GM23338 (cell line): ENCODE measurements at regions not wholly inside any gene's neighbourhood (a gene's known extent, or its start where the extent isn't known, plus 50 kb on each side); places are given as distances from the start of the nearest gene placed in this dataset.

Experiments used
- CREB1 ChIP-seq: fragments of 250-450 bp; sonication (Bioruptor Pico); IDR thresholded peaks from 2 replicates; pipeline ENCODE4 v1.5.0; 2020; ENCODE audit warnings: low read depth, mild to moderate bottlenecking, moderate library complexity
- EZH2 ChIP-seq: fragments of 200-600 bp; sonication (generic); IDR thresholded peaks from one replicate; pipeline ENCODE4 v1.8.0; 2017; ENCODE audit warnings: antibody characterized with exemption, mild to moderate bottlenecking, low read depth; ENCODE audit not compliant: unreplicated experiment
- EZH2phosphoT487 ChIP-seq: fragments of 200-600 bp; sonication (generic); IDR thresholded peaks from one replicate; pipeline ENCODE4 v1.8.1; 2018; ENCODE audit warnings: antibody characterized with exemption; ENCODE audit not compliant: unreplicated experiment
- JUNB ChIP-seq: IDR thresholded peaks from one replicate; pipeline ENCODE4 v1.6.1; 2016; ENCODE audit warnings: antibody characterized with exemption; ENCODE audit not compliant: unreplicated experiment
- NANOG ChIP-seq: IDR thresholded peaks from 2 replicates; pipeline ENCODE4 v1.6.1; 2016; ENCODE audit warnings: antibody characterized with exemption, borderline replicate concordance
- POLR2AphosphoS5 ChIP-seq: IDR thresholded peaks from 2 replicates; pipeline ENCODE4 v1.6.1; 2016; ENCODE audit warnings: antibody characterized with exemption, low read depth
- REST ChIP-seq: IDR thresholded peaks from one replicate; pipeline ENCODE4 v1.6.1; 2018; ENCODE audit warnings: antibody characterized with exemption; ENCODE audit not compliant: unreplicated experiment
- ZNF331 ChIP-seq: fragments of 250-450 bp; sonication (Bioruptor Pico); IDR thresholded peaks from 2 replicates; pipeline ENCODE4 v1.5.0; 2020; ENCODE audit warnings: low read depth, mild to moderate bottlenecking, moderate library complexity
- TF ChIP-seq, protein P1 (sequence below), 2 experiments: fragments of 200-600 bp in 1 of 2; sonication (generic) in 1 of 2; conservative IDR thresholded peaks; 2 replicates each; pipeline versions ENCODE4 v1.5.1 to v1.6.1; 2016 to 2017; ENCODE audit warnings: antibody characterized with exemption in 2 of 2, low read depth in 2 of 2, mild to moderate bottlenecking in 2 of 2, moderate library complexity in 1 of 2

DNA sequence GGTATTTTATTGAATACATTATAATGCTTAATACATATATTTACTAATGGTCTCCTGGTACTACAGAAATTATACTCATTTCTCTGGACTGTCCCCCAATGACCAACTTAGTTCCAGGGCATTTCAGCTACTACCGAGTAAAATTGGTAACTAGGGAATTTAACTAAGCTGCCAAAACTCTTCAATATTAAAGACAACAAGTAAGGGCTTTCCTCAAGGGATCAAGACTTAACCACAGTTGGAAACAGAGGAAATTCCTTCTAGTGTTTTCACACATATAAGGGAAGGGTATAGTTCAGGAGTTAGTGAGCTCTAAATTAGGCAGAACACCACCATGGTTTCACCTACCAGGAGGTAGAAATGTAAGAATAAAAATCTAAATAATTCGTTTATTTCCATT, 357.4 kb downstream of the TBL1XR1 start:
- TF ChIP-seq POLR2AphosphoS5 (no peak), JUNB (no peak), EZH2 (no peak), EZH2phosphoT487 (no peak), REST (no peak), CREB1 (CRISPR knock-in tag) (no peak), ZNF331 (no peak), NANOG (no peak)
- TF ChIP-seq, protein P1, sequence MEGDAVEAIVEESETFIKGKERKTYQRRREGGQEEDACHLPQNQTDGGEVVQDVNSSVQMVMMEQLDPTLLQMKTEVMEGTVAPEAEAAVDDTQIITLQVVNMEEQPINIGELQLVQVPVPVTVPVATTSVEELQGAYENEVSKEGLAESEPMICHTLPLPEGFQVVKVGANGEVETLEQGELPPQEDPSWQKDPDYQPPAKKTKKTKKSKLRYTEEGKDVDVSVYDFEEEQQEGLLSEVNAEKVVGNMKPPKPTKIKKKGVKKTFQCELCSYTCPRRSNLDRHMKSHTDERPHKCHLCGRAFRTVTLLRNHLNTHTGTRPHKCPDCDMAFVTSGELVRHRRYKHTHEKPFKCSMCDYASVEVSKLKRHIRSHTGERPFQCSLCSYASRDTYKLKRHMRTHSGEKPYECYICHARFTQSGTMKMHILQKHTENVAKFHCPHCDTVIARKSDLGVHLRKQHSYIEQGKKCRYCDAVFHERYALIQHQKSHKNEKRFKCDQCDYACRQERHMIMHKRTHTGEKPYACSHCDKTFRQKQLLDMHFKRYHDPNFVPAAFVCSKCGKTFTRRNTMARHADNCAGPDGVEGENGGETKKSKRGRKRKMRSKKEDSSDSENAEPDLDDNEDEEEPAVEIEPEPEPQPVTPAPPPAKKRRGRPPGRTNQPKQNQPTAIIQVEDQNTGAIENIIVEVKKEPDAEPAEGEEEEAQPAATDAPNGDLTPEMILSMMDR (conservative IDR thresholded peaks at IDR 0.05; ENCODE audit: low read depth in 2 of 2) = no peak
